HG03439 (cell line): ENCODE measurements at regions not wholly inside any gene's neighbourhood (a gene's known extent, or its start where the extent isn't known, plus 50 kb on each side); places are given as distances from the start of the nearest gene placed in this dataset.

Source experiments
- ATAC-seq: cut with Tn5 transposase; IDR thresholded peaks from one replicate; pipeline ENCODE4 v1.9.1; 2021; ENCODE audit warnings: mild to moderate bottlenecking, moderate library complexity; ENCODE audit not compliant: unreplicated experiment

- no peak for ATAC-seq
Measured at GRCh38 chr5:148941810-148942209, 115.4 kb downstream of the ADRB2 start.

GRCh38 chr5:148949841-148950470 is 112.9 kb downstream of the SH3TC2 start:
- ATAC-seq, result no peak

- ATAC-seq, result no peak
Measured at GRCh38 chr5:148950471-148950863, 112.4 kb downstream of the SH3TC2 start.

- ATAC-seq, result no peak
Measured at GRCh38 chr5:148950892-148951291, 112.0 kb downstream of the SH3TC2 start.

GRCh38 chr5:148951612-148952011 is 111.2 kb downstream of the SH3TC2 start:
- ATAC-seq, result no peak

GRCh38 chr5:148952097-148952867 is 110.6 kb downstream of the SH3TC2 start:
- ATAC-seq, result no peak

GRCh38 chr5:148953711-148954110 is 109.2 kb downstream of the SH3TC2 start:
- ATAC-seq, result no peak
